GM12878 (cell line): ENCODE measurements at regions not wholly inside any gene's neighbourhood (a gene's known extent, or its start where the extent isn't known, plus 50 kb on each side); places are given as distances from the start of the nearest gene placed in this dataset.

Experiments used
- CTCF ChIP-seq, 3 experiments: IDR thresholded peaks in 2 of 3; conservative IDR thresholded peaks in 1 of 3; 2 replicates each; pipeline ENCODE4 v1.5.1; 2011; ENCODE audit warnings: low read depth in 3 of 3, low read length in 3 of 3, mild to moderate bottlenecking in 3 of 3, control low read depth in 2 of 3, moderate library complexity in 2 of 3, inconsistent platforms in 1 of 3, mixed read lengths in 1 of 3; ENCODE audit not compliant: control insufficient read depth in 2 of 3, insufficient read depth in 1 of 3; ENCODE audit errors: extremely low read depth in 1 of 3
- EZH2 ChIP-seq: IDR thresholded peaks from 2 replicates; pipeline ENCODE4 v1.6.1; 2012; ENCODE audit warnings: low read depth, mild to moderate bottlenecking, control low read depth, inconsistent platforms, low read length, borderline replicate concordance; ENCODE audit not compliant: control insufficient read depth
- ZBED1 ChIP-seq: IDR thresholded peaks from 2 replicates; pipeline ENCODE4 v1.6.1; 2016; ENCODE audit warnings: borderline replicate concordance
- TF ChIP-seq, protein P1 (sequence below): IDR thresholded peaks from 2 replicates; pipeline ENCODE4 v1.6.1; 2011; ENCODE audit warnings: mild to moderate bottlenecking, low read depth, low read length, moderate library complexity; ENCODE audit not compliant: insufficient replicate concordance

- TF ChIP-seq EZH2 (no peak), ZBED1 (no peak), CTCF (IDR thresholded peaks at IDR 0.05 in 2 of 3, conservative IDR thresholded peaks at IDR 0.05 in 1 of 3; ENCODE audit: control insufficient read depth in 2 of 3, extremely low read depth in 1 of 3, insufficient read depth in 1 of 3, low read depth in 3 of 3, low read length in 3 of 3) (no peak)
- TF ChIP-seq, protein P1, sequence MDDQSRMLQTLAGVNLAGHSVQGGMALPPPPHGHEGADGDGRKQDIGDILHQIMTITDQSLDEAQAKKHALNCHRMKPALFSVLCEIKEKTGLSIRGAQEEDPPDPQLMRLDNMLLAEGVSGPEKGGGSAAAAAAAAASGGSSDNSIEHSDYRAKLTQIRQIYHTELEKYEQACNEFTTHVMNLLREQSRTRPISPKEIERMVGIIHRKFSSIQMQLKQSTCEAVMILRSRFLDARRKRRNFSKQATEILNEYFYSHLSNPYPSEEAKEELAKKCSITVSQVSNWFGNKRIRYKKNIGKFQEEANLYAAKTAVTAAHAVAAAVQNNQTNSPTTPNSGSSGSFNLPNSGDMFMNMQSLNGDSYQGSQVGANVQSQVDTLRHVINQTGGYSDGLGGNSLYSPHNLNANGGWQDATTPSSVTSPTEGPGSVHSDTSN: no peak
These were observed 170.0 kb downstream of the SOD2 start for GRCh38 chr6:159522877-159523547.
